ENCODE measurements at regions not wholly inside any gene's neighbourhood (a gene's known extent, or its start where the extent isn't known, plus 50 kb on each side); places are given as distances from the start of the nearest gene placed in this dataset.

DNA sequence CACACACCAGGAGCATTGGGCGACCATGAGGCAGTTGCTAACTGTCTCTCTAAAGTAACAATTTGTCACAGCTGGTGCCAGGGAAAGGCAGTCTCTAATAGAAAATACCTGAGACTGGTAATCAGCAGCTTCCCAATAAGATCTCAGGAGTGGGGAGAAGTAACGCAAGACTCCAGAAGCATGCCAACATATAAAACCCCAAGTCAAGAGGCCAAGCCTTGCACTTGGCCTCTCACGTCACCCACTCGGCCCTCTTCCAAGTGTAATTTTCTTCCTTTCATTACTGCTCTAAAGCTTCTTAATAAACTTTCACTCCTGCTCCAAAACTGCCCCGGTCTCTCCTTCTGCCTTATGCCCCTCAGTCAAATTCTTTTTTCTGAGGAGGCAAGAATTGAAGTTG, 455.6 kb upstream of the ACVR2A start:
- H3K4me3 ChIP-seq (replicated peaks; ENCODE audit: low read depth, low read length): no peak overlapping the region
- no peak for TF ChIP-seq CTCF (IDR thresholded peaks at IDR 0.05; ENCODE audit: low read depth, low read length, missing control alignments)
- DNase-seq (ENCODE audit: extremely low read depth, low read depth): no peak

- TF ChIP-seq CTCF (IDR thresholded peaks at IDR 0.05; ENCODE audit: low read depth, low read length, missing control alignments): no peak
- no peak overlapping the region for H3K4me3 ChIP-seq (replicated peaks; ENCODE audit: low read depth, low read length)
- DNase-seq (ENCODE audit: extremely low read depth, low read depth): no peak
Observed at GRCh38 chr2:147388217-147388616, 456.6 kb upstream of the ACVR2A start.

DNA sequence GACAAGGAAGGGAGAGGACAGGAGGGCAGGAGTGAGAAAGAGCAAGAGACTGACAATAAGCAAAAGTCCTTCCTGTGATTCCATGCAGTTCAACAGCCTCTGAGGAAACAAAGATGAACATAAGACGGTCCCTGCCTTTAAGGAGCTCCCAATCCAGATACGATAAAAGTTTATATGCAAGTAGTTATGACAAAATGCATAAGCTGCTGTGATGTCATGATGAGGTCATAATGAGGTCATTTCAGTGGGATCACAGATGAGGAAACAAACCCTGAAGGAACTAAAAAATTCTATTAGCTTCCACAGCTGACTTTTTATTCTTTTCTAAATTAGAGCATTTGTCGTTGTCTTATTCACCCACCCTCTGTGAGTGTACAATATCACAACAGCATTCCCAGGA, 458.5 kb upstream of the ACVR2A start:
- no peak for TF ChIP-seq CTCF (IDR thresholded peaks at IDR 0.05; ENCODE audit: low read depth, low read length, missing control alignments)
- H3K4me3 ChIP-seq (replicated peaks; ENCODE audit: low read depth, low read length): no peak overlapping the region
- no peak for DNase-seq (ENCODE audit: extremely low read depth, low read depth)

DNA sequence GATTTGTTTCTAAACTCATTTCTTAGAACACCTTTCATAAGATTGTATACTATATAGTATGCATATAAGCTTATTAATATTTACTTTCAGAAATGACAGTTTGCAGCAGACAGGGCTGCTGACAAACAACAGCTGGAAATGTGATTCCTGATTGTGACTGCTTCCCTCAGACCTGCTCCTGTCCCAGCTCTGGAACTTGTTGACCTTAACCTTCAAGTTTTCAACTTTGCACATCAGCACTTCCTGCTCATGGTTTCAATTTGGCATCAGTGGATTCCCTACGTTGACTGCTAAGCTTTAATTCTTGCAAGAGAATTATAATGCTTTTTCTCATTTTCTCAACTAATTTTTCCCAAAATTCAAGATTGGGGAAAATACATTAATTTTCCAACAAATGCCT, 459.2 kb upstream of the ACVR2A start:
- H3K4me3 ChIP-seq (replicated peaks; ENCODE audit: low read depth, low read length): no peak overlapping the region
- no peak for DNase-seq (ENCODE audit: extremely low read depth, low read depth)
- TF ChIP-seq CTCF (IDR thresholded peaks at IDR 0.05; ENCODE audit: low read depth, low read length, missing control alignments): no peak

DNA sequence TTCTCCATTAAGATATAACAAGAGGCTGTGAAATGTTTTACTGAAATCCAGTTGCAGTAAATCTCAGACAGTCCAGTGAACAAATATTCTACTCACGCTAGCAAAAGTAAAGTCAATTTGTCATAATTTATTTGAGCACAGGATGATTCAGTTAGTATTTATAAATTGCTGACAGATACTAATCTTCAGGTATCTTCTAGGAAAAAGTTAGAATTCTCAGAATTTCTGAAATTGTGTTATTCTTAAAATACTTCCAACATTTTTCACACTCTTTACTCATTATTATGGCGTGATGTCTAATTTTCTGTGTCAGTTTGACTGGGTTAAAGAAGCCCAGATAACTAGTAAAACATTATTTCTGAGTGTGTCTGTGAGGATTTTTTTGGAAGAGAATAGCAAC, 460.2 kb upstream of the ACVR2A start:
- H3K4me3 ChIP-seq (replicated peaks; ENCODE audit: low read depth, low read length): no peak overlapping the region
- DNase-seq (ENCODE audit: extremely low read depth, low read depth): no peak
- TF ChIP-seq CTCF (IDR thresholded peaks at IDR 0.05; ENCODE audit: low read depth, low read length, missing control alignments): no peak

DNA sequence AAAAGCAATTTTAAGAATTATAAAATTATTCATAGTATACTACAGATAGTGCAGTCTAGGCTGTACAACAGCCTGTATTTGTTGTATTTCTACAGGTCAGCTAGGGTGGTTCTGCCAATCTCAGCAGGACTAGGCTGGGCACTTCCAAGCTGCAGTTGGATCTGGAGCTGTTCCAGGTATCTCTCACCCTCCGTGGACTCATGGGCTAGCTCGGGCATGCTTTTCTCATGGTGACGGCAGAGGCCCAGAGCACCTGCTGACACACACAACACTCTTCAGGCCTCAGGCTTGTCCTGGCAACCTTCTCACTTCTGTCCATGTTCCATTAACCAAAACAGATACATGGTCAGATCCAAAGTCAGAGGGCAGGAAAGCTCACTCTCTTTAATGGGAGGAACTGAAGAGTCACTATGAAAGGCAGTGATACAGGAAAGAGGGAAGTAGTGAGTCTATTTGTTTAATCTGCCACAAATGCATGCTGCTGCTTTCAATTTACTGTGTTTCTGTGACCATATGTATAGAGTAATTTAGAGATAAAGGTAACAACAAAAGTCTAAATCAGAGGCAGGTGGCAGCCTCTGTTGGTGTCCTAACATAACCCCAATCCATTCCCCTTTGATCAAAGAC, 462.4 kb upstream of the ACVR2A start:
- TF ChIP-seq CTCF (IDR thresholded peaks at IDR 0.05; ENCODE audit: low read depth, low read length, missing control alignments): no peak
- DNase-seq (ENCODE audit: extremely low read depth, low read depth): no peak
- no peak overlapping the region for H3K4me3 ChIP-seq (replicated peaks; ENCODE audit: low read depth, low read length)

DNA sequence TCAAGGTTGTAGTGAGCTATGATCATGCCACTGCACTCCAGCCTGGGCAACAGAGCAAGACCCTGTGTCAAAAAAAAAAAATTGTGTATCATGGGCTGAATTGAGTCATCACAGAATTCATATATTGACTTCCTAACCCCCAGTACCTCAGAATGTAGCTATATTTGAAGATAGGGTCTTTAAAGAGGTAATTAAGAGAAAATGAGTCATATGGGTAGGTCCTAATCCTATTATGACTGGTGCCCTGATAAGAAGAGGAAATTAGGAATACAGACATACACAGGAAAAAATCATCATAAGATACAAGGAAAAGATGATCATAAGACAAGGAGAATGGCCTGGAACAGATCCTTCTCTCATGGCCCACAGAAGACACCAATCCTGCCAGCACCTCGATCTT, 466.4 kb upstream of the ACVR2A start:
- no peak for TF ChIP-seq CTCF (IDR thresholded peaks at IDR 0.05; ENCODE audit: low read depth, low read length, missing control alignments)
- no peak for DNase-seq (ENCODE audit: extremely low read depth, low read depth)
- H3K4me3 ChIP-seq (replicated peaks; ENCODE audit: low read depth, low read length): no peak overlapping the region

Data from HFF-Myc (cell line).